Hematopoietic multipotent progenitor cell treated with erythropoietin and hydrocortisone succinate and interleukin-3 and kit ligand, for 4 days (in vitro differentiated cells): ENCODE measurements at regions not wholly inside any gene's neighbourhood (a gene's known extent, or its start where the extent isn't known, plus 50 kb on each side); places are given as distances from the start of the nearest gene placed in this dataset.
A peak's percentile ranks its signal among the peaks of the same experiment; 100 is the strongest.

Source experiments
- DNase-seq: peaks from one replicate; pipeline ENCODE4 v3.0.0-alpha.2; 2015

- DNase-seq = no peak
These were observed 273.6 kb upstream of the TAS2R1 start for GRCh38 chr5:9903801-9904200.

GRCh38 chr5:9898319-9898718 is 268.2 kb upstream of the TAS2R1 start:
- peak; percentile 17 for DNase-seq

GRCh38 chr5:9895302-9895645 is 265.1 kb upstream of the TAS2R1 start:
- no peak for DNase-seq

GRCh38 chr5:9894571-9895301 is 264.6 kb upstream of the TAS2R1 start:
- no peak for DNase-seq

GRCh38 chr5:9892696-9893095 is 262.5 kb upstream of the TAS2R1 start:
- DNase-seq = no peak

- no peak for DNase-seq
These were observed 259.4 kb upstream of the TAS2R1 start for GRCh38 chr5:9889511-9889910.

GRCh38 chr5:9888501-9888901 is 258.4 kb upstream of the TAS2R1 start:
- DNase-seq = no peak

GRCh38 chr5:9885164-9885563 is 255.0 kb upstream of the TAS2R1 start:
- DNase-seq = no peak

GRCh38 chr5:9878206-9878605 is 248.1 kb upstream of the TAS2R1 start:
- DNase-seq = no peak

- DNase-seq = no peak
These were observed 247.3 kb upstream of the TAS2R1 start for GRCh38 chr5:9877488-9877887.

- no peak for DNase-seq
These were observed 246.3 kb upstream of the TAS2R1 start for GRCh38 chr5:9876451-9876850.

- DNase-seq = no peak
These were observed 239.6 kb upstream of the TAS2R1 start for GRCh38 chr5:9869616-9870288.

GRCh38 chr5:9865574-9865973 is 235.4 kb upstream of the TAS2R1 start:
- DNase-seq = no peak

- no peak for DNase-seq
These were observed 234.6 kb upstream of the TAS2R1 start for GRCh38 chr5:9864791-9865190.

- no peak for DNase-seq
These were observed 233.3 kb upstream of the TAS2R1 start for GRCh38 chr5:9863486-9863885.

- no peak for DNase-seq
These were observed 231.6 kb upstream of the TAS2R1 start for GRCh38 chr5:9861666-9862256.

- DNase-seq = no peak
These were observed 229.7 kb upstream of the TAS2R1 start for GRCh38 chr5:9859808-9860207.

GRCh38 chr5:9858043-9858442 is 227.9 kb upstream of the TAS2R1 start:
- DNase-seq = no peak

GRCh38 chr5:9853309-9853708 is 223.2 kb upstream of the TAS2R1 start:
- DNase-seq = no peak

GRCh38 chr5:9852671-9853070 is 222.5 kb upstream of the TAS2R1 start:
- DNase-seq = no peak

- DNase-seq = no peak
These were observed 221.3 kb upstream of the TAS2R1 start for GRCh38 chr5:9851458-9851857.

- no peak for DNase-seq
These were observed 220.3 kb upstream of the TAS2R1 start for GRCh38 chr5:9850456-9850855.

- DNase-seq = no peak
These were observed 217.5 kb upstream of the TAS2R1 start for GRCh38 chr5:9847631-9848030.

GRCh38 chr5:9845185-9845584 is 215.0 kb upstream of the TAS2R1 start:
- DNase-seq = no peak
